HEK293T (cell line): ENCODE measurements at regions not wholly inside any gene's neighbourhood (a gene's known extent, or its start where the extent isn't known, plus 50 kb on each side); places are given as distances from the start of the nearest gene placed in this dataset.

Experiments
- CTCF ChIA-PET: fragments of 350-600 bp; formaldehyde crosslinking; extraction: SDS; loops from one replicate; lab custom pipeline; 2021; ENCODE audit warnings: antibody characterized with exemption, inconsistent platforms; lab: Yijun Ruan, JAX
- POLR2A ChIA-PET: fragments of 350-600 bp; formaldehyde crosslinking; extraction: SDS; loops from one replicate; lab custom pipeline; 2020; ENCODE audit warnings: antibody characterized with exemption, inconsistent platforms; lab: Yijun Ruan, JAX
- DNase-seq: peaks from one replicate; pipeline ENCODE4 v3.0.0; 2012; ENCODE audit warnings: mixed read lengths; ENCODE audit errors: extremely low spot score
- ARNT ChIP-seq: fragments of 450-650 bp; IDR thresholded peaks from 2 replicates; pipeline ENCODE4 v1.6.1; 2017; ENCODE audit warnings: mild to moderate bottlenecking
- BHLHE40 ChIP-seq: fragments of 450-650 bp; IDR thresholded peaks from 2 replicates; pipeline ENCODE4 v1.6.1; 2016; ENCODE audit warnings: mild to moderate bottlenecking, moderate library complexity, borderline replicate concordance
- CTBP1 ChIP-seq: fragments of 450-650 bp; IDR thresholded peaks from 2 replicates; pipeline ENCODE4 v1.6.1; 2016; ENCODE audit warnings: borderline replicate concordance
- ELF4 ChIP-seq: fragments of 450-650 bp; IDR thresholded peaks from 2 replicates; pipeline ENCODE4 v1.6.1; 2017; ENCODE audit warnings: antibody characterized with exemption
- FOXA1 ChIP-seq: fragments of 450-650 bp; IDR thresholded peaks from 2 replicates; pipeline ENCODE4 v1.6.1; 2016; ENCODE audit warnings: mild to moderate bottlenecking
- FOXK2 ChIP-seq: fragments of 450-650 bp; IDR thresholded peaks from 2 replicates; pipeline ENCODE4 v1.6.1; 2016; ENCODE audit warnings: mild to moderate bottlenecking
- FOXM1 ChIP-seq: fragments of 450-650 bp; IDR thresholded peaks from 2 replicates; pipeline ENCODE4 v1.6.1; 2017; ENCODE audit warnings: mild to moderate bottlenecking, borderline replicate concordance
- L3MBTL2 ChIP-seq: fragments of 450-650 bp; conservative IDR thresholded peaks from 2 replicates; pipeline ENCODE4 v1.6.1; 2016; ENCODE audit warnings: mild to moderate bottlenecking
- LEF1 ChIP-seq: fragments of 450-650 bp; IDR thresholded peaks from 2 replicates; pipeline ENCODE4 v1.6.1; 2017; ENCODE audit warnings: mild to moderate bottlenecking, borderline replicate concordance
- NFRKB ChIP-seq: fragments of 450-650 bp; IDR thresholded peaks from 2 replicates; pipeline ENCODE4 v1.6.1; 2016; ENCODE audit warnings: mild to moderate bottlenecking, moderate library complexity
- PKNOX1 ChIP-seq: fragments of 450-650 bp; IDR thresholded peaks from 2 replicates; pipeline ENCODE4 v1.6.1; 2016
- SP1 ChIP-seq: fragments of 450-650 bp; IDR thresholded peaks from 2 replicates; pipeline ENCODE4 v1.6.1; 2017
- SUZ12 ChIP-seq: fragments of 450-650 bp; IDR thresholded peaks from 2 replicates; pipeline ENCODE4 v1.6.1; 2016; ENCODE audit warnings: mild to moderate bottlenecking
- TARDBP ChIP-seq: fragments of 450-650 bp; IDR thresholded peaks from 2 replicates; pipeline ENCODE4 v1.6.1; 2016
- ZNF384 ChIP-seq: fragments of 450-650 bp; IDR thresholded peaks from 2 replicates; pipeline ENCODE4 v1.6.1; 2016

DNA sequence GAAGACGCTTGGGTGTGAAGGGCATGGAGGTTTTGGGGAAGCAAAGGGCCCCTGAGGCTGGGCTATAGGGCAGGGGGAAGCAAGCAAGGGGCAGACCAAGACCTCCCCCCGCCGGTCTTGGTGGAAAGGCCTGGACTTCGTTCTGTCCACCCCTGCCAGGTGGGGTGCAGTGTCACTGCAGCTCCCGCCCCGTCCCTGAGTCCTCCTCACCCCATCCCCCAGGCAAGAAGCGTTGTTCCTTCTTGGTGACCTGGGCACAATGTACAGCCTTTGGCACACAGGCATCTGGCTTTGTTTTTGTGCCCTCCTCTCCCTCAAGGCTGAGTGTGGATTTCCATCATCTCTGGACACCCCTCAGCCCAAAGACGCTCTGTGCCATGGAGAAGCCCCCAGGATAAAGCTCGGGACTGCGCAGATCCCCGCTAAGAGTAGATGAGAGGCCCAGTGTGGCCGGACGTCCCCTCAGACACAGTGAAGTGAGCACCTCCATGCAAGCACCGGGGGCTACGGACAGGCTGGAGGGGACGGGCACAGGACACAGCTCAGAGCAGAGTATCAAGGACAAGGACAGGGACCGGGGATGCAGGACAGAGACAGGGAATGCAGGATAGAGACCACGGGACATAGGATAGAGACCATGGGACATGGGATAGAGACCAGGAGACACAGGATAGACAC is 89.4 kb upstream of the ACTRT2 start:
- ChIA-PET CTCF (no interaction called here), POLR2A (no interaction called here)
- no peak for DNase-seq
- TF ChIP-seq FOXM1: no peak
- no peak for TF ChIP-seq TARDBP
- no peak for TF ChIP-seq FOXA1
- TF ChIP-seq ZNF384: no peak
- no peak for TF ChIP-seq LEF1
- no peak for TF ChIP-seq L3MBTL2
- no peak for TF ChIP-seq PKNOX1
- no peak for TF ChIP-seq CTBP1

DNA sequence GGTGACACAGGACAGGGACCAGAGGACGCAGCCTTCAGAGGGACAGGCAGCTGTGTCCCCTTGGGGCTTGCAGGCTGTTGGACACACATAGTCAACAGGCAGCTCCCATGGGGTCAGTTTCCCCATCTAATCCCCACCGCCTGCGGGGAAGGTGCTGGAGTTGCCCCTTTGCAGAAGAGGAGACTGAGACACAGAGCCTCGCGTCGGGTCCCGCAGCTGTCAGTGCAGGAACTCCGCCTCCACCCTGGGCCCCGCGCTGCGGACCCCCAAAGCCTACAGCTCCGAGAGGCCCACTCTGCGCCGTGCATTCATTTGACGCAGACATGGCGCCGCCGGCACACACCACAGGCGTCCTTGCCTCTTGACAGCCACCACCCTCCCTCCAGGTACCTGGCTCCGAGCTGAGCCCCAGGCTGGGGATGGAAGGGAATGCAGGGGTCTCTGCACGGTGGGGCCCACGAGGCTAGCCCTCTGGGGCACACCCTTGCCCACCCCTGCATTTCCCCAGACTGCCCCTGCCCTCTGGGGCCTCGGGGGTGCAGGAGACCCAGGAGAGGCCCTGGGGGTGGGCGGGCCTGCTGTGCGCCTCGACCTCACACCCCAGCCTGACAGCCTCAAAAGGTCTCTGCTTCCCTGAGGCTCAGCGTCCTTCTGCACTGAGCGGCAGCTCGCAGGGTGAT is 88.5 kb upstream of the ACTRT2 start:
- ChIA-PET POLR2A (no interaction called here), CTCF (no interaction called here)
- DNase-seq: no peak
- TF ChIP-seq BHLHE40 (no peak), SUZ12 (no peak), NFRKB (no peak), TARDBP (no peak), FOXM1 (no peak), CTBP1 (no peak), ZNF384 (no peak), FOXA1 (no peak), L3MBTL2 (no peak)

GRCh38 chr1:2933431-2934155 is 87.7 kb upstream of the ACTRT2 start:
- TF ChIP-seq TARDBP: no peak
- TF ChIP-seq ELF4: no peak
- no peak for TF ChIP-seq ARNT
- no peak for TF ChIP-seq FOXM1
- TF ChIP-seq L3MBTL2: no peak
- ChIA-PET POLR2A (no interaction called here), CTCF (no interaction called here)
- no peak for DNase-seq

GRCh38 chr1:2934156-2934540 is 87.1 kb upstream of the ACTRT2 start:
- ChIA-PET CTCF (no interaction called here), POLR2A (no interaction called here)
- no peak for TF ChIP-seq LEF1
- TF ChIP-seq SUZ12: no peak
- no peak for TF ChIP-seq ARNT
- no peak for TF ChIP-seq CTBP1
- TF ChIP-seq NFRKB: no peak
- no peak for TF ChIP-seq PKNOX1
- no peak for TF ChIP-seq TARDBP
- no peak for TF ChIP-seq FOXK2
- no peak for TF ChIP-seq SP1
- TF ChIP-seq ZNF384: no peak
- TF ChIP-seq FOXA1: no peak
- TF ChIP-seq ELF4: no peak
- DNase-seq: no peak

DNA sequence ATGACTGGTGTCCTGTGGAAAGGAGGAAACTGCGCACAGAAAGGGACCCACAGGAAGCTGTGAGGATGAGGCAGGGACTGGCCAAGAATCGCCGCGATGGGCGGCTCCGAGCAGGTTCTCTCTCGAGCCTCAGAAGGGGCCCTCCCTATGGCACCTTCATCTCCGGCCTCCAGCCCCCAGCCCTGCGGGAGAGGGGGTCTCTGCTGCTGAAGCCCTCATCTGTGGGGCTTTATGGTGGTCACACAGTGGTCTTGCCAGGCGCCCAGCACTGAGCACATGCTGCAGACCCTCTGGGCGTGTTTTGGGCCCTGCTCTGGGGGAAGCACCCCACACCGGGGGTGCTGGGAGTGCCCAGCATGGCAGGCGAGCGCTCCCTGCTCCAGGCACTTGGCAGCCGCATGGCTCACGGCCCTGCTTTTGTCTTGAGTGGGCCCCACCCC is 86.6 kb upstream of the ACTRT2 start:
- TF ChIP-seq SUZ12 (no peak), ARNT (no peak), ELF4 (no peak), CTBP1 (no peak), FOXM1 (no peak), TARDBP (no peak), FOXA1 (no peak), L3MBTL2 (no peak), ZNF384 (no peak), PKNOX1 (no peak), SP1 (no peak), BHLHE40 (no peak)
- DNase-seq: no peak
- POLR2A ChIA-PET: no interaction called here
- CTCF ChIA-PET: no interaction called here

DNA sequence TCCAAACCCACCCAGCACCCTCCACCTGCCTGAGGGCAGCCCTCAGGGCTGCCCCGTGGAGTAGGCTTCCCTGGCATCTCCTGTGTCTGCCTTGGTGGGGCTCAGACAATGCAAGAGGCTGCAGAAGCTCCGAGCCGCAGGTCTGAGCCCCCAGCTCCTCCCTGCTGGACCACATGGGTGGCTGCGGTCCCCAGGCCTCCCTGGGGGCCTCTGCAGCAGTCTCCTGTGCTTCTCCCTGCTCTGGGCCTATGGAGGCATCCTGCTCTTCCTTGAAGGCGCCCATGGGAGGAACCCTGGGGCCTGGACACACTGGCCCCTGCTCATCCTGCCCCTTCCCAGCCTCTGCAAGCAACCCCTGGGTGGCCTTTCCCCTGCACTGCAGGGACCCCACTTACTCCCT is 86.1 kb upstream of the ACTRT2 start:
- TF ChIP-seq NFRKB (no peak), LEF1 (no peak), SUZ12 (no peak), PKNOX1 (no peak)
- CTCF ChIA-PET: no interaction called here

More for the DNA sequence above, 86.1 kb upstream of the ACTRT2 start:
- DNase-seq: no peak
- POLR2A ChIA-PET: no interaction called here
